ENCODE measurements at regions not wholly inside any gene's neighbourhood (a gene's known extent, or its start where the extent isn't known, plus 50 kb on each side); places are given as distances from the start of the nearest gene placed in this dataset.
"Not testable (repeated sequence)": the region's sequence is repeated elsewhere in the genome, so short reads cannot be mapped to it uniquely, and the experiment has no call there.

- Histone ChIP-seq H3K9me3 (no peaks in the 10 kb centered on the region), H3K36me3 (peaks cover 0 to 24% (median 0%) of the 10 kb centered on the region in 3 donors), H3K4me1 (peaks cover 0 to 54% (median 8%) of the 10 kb centered on the region in 3 donors), H3K27ac (peak overlapping the region in 1 of 4 donors; percentile 59), H3K27me3 (no peaks in the 10 kb centered on the region), H3K4me3 (peak overlapping the region in 1 of 4 donors; percentile 44)
- no peak for DNase-seq
- WGBS, 2 donors, result 54 to 61% methylated on average over 5 of the region's 5 CpGs
- intact Hi-C loops (cut with DNase I), result no loop called here
- TF ChIP-seq POLR2A (IDR thresholded peaks at IDR 0.05), result no peak
- TF ChIP-seq, protein P1, sequence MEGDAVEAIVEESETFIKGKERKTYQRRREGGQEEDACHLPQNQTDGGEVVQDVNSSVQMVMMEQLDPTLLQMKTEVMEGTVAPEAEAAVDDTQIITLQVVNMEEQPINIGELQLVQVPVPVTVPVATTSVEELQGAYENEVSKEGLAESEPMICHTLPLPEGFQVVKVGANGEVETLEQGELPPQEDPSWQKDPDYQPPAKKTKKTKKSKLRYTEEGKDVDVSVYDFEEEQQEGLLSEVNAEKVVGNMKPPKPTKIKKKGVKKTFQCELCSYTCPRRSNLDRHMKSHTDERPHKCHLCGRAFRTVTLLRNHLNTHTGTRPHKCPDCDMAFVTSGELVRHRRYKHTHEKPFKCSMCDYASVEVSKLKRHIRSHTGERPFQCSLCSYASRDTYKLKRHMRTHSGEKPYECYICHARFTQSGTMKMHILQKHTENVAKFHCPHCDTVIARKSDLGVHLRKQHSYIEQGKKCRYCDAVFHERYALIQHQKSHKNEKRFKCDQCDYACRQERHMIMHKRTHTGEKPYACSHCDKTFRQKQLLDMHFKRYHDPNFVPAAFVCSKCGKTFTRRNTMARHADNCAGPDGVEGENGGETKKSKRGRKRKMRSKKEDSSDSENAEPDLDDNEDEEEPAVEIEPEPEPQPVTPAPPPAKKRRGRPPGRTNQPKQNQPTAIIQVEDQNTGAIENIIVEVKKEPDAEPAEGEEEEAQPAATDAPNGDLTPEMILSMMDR (IDR thresholded peaks at IDR 0.05), result no peak
These were observed 54.2 kb downstream of the SIPA1L2 start for GRCh38 chr1:232575763-232576040.

DNA sequence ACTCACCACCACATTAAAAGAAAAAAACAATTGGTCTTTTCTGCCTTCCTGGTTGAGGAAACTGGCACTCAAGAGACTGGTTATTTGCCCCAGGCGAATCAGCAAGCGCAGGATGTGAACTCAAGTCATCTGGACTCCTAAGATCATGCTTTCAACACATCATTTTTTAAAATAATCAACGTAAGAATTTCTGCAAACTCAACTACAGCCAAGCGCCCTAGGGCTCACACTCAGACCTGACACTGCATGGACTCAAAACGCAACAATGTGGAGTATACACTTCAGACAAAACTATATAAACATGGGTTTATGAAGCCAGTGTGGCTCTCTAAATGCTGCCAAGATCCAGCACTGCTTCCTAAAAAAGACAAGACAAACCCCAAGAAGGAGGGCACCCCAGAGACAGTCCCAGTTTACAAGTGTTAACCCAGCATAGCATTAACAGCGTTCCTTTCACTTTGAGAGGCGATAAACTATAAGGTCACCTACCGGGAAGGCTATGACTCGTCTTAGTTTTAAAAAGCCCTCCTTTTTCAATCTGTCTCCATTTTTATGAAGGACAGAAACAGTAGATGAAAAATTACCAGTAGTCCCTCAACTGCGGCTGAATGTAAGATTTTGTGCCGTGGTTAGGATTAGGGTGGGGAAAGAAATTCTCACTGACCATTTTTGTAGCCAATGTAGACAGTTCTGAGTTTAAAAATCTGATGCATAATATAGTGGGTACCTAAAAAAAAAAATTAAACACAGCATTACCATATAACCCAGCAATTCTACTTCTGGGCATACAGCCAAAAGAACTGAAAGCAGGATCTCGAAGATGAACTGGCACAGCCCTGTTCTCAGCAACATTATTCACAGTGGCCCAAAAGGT lies 54.8 kb downstream of the SIPA1L2 start:
- H3K4me1 ChIP-seq, result peaks cover 0 to 54% (median 8%) of the 10 kb centered on the region in 3 donors
- no peaks in the 10 kb centered on the region for H3K9me3 ChIP-seq
- no peak for TF ChIP-seq POLR2A (IDR thresholded peaks at IDR 0.05)
- TF ChIP-seq, protein P1 (IDR thresholded peaks at IDR 0.05), result no peak
- WGBS, 2 donors, result 29 to 40% methylated on average over 12 of the region's 12 CpGs
- peak overlapping the region in 3 of 4 donors; percentile 10 to 44 (median 16) for H3K4me3 ChIP-seq
- no peaks in the 10 kb centered on the region for H3K27me3 ChIP-seq
- intact Hi-C loops (cut with DNase I), result no loop called here
- peaks cover 0 to 24% (median 0%) of the 10 kb centered on the region in 3 donors for H3K36me3 ChIP-seq
- peak overlapping the region in 3 of 4 donors; percentile 17 to 59 (median 47) for H3K27ac ChIP-seq
- DNase-seq, result no peak

GRCh38 chr1:232574077-232574476 lies 55.9 kb downstream of the SIPA1L2 start:
- no peak overlapping the region for H3K27ac ChIP-seq

DNA sequence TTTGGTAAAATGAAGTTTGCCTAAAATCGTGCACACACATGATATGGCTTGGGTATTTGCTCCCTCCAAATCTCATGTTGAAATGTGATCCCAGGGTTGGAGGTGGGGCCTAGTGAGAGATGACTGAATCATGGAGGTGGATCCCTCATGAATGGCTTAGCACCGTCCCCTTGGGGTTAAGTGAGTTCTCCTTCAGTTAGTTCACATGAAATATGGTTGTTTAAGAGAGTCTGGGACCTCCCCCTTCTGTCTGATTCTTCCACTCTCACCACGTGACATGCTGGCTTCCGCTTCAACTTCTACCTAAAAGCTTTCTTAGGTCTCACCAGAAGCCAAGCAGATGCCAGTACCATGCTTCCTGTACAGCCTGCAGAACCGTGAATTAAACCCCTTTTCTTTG lies 58.4 kb downstream of the SIPA1L2 start:
- no peak for DNase-seq
- no peak overlapping the region for H3K4me3 ChIP-seq
- no peaks in the 10 kb centered on the region for H3K9me3 ChIP-seq
- TF ChIP-seq, protein P1 (IDR thresholded peaks at IDR 0.05), result no peak
- no peak for TF ChIP-seq POLR2A (IDR thresholded peaks at IDR 0.05)
- H3K36me3 ChIP-seq, result peaks cover 0 to 19% (median 0%) of the 10 kb centered on the region in 3 donors
- WGBS, 2 donors, result 73 to 74% methylated on average over 5 of the region's 5 CpGs
- no peak overlapping the region for H3K27ac ChIP-seq
- no peaks in the 10 kb centered on the region for H3K27me3 ChIP-seq
- intact Hi-C loops (cut with DNase I), result no loop called here
- peaks cover 0 to 63% (median 9%) of the 10 kb centered on the region in 3 donors for H3K4me1 ChIP-seq

More at GRCh38 chr1:232574077-232574476, 55.9 kb downstream of the SIPA1L2 start:
- Histone ChIP-seq H3K36me3 (peaks cover 0 to 24% (median 0%) of the 10 kb centered on the region in 3 donors), H3K27me3 (no peaks in the 10 kb centered on the region), H3K4me1 (peaks cover 0 to 54% (median 9%) of the 10 kb centered on the region in 3 donors), H3K9me3 (no peaks in the 10 kb centered on the region), H3K4me3 (no peak overlapping the region)
- 86 to 90% methylated on average over 3 of the region's 3 CpGs for WGBS, 2 donors
- DNase-seq, result no peak
- TF ChIP-seq, protein P1 (IDR thresholded peaks at IDR 0.05), result no peak
- no peak for TF ChIP-seq POLR2A (IDR thresholded peaks at IDR 0.05)
- intact Hi-C loops (cut with DNase I), result no loop called here

GRCh38 chr1:232570007-232570406 lies 59.9 kb downstream of the SIPA1L2 start:
- no peak for DNase-seq
- H3K27ac ChIP-seq, result no peak overlapping the region
- H3K36me3 ChIP-seq, result peaks cover 0 to 19% (median 0%) of the 10 kb centered on the region in 3 donors
- no peak overlapping the region for H3K4me3 ChIP-seq
- H3K27me3 ChIP-seq, result no peaks in the 10 kb centered on the region
- intact Hi-C loops (cut with DNase I), result no loop called here
- 22 to 28% methylated on average over 5 of the region's 5 CpGs for WGBS, 2 donors
- peaks cover 0 to 59% (median 9%) of the 10 kb centered on the region in 3 donors for H3K4me1 ChIP-seq
- TF ChIP-seq, protein P1 (IDR thresholded peaks at IDR 0.05), result no peak
- no peak for TF ChIP-seq POLR2A (IDR thresholded peaks at IDR 0.05)
- no peaks in the 10 kb centered on the region for H3K9me3 ChIP-seq

- DNase-seq; H3K4me3 ChIP-seq; H3K27ac ChIP-seq; H3K9me3 ChIP-seq; intact Hi-C loops (cut with DNase I); H3K27me3 ChIP-seq: not testable (repeated sequence)
- H3K4me1 ChIP-seq, result peaks cover 0 to 54% (median 5%) of the 10 kb centered on the region in 3 donors
- 91 to 92% methylated on average over 10 to 11 of the region's 11 CpGs for WGBS, 2 donors
- peaks cover 0 to 19% (median 0%) of the 10 kb centered on the region in 3 donors for H3K36me3 ChIP-seq
These were observed 60.4 kb downstream of the SIPA1L2 start for GRCh38 chr1:232569554-232569921.
